ENCODE measurements at regions not wholly inside any gene's neighbourhood (a gene's known extent, or its start where the extent isn't known, plus 50 kb on each side); places are given as distances from the start of the nearest gene placed in this dataset.
"Not testable (repeated sequence)": the region's sequence is repeated elsewhere in the genome, so short reads cannot be mapped to it uniquely, and the experiment has no call there.

DNA sequence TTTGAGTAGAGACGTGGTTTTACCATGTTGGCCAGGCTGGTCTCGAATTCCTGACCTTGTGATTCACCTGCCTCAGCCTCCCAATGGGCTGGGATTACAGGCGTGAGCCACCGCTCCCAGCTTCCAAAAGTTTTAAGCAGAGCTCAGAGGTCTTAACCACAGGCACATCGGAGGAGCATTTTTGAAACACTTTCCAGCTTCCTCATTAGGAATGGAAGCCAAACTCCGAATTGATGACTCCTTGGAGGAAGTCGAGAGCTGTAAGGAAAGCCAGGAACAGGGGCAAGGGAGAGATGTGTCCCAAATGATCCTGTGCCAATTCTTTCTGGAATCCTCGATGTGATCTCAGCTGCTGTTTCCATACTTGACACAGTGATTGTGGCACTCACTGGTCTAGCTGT is 56.2 kb upstream of the CCZ1B start:
- not testable (repeated sequence) for DNase-seq

DNA sequence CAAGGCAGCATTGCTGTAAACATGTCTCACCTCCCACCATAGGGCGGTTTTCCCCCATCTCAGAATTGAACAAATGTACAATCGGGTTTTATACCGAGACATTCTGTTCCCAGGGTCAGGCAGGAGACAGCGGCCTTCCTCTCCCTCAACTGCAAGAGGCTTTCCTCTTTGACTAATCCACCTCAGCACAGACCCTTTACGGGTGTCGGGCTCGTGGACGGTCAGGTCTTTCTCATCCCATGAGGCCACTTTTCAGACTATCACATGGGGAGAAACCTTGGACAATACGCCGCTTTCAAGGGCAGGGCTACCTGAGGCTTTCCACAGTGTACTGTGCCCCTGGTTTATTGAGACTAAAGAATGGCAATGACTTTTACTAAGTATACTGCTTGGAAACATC is 57.7 kb upstream of the CCZ1B start:
- not testable (repeated sequence) for DNase-seq

DNA sequence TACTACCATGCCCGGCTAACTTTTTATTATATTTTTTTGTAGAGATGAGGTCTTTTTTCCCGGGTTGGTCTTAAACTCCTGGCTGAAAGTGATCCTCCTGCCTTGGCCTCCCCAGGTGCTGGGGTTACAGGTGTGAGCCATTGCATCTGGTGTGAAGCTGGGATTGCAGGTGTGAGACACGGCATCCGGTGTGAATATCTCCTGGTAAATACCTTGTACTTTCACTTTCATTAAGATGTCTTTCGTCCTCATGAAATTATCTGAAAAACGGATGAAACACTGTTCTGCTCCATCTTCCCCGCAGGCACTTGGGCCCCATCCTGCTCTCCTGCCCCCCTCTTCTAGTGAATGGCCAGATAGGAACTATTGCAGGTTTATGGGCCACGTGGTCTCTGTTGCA is 60.1 kb upstream of the CCZ1B start:
- DNase-seq = no peak

DNA sequence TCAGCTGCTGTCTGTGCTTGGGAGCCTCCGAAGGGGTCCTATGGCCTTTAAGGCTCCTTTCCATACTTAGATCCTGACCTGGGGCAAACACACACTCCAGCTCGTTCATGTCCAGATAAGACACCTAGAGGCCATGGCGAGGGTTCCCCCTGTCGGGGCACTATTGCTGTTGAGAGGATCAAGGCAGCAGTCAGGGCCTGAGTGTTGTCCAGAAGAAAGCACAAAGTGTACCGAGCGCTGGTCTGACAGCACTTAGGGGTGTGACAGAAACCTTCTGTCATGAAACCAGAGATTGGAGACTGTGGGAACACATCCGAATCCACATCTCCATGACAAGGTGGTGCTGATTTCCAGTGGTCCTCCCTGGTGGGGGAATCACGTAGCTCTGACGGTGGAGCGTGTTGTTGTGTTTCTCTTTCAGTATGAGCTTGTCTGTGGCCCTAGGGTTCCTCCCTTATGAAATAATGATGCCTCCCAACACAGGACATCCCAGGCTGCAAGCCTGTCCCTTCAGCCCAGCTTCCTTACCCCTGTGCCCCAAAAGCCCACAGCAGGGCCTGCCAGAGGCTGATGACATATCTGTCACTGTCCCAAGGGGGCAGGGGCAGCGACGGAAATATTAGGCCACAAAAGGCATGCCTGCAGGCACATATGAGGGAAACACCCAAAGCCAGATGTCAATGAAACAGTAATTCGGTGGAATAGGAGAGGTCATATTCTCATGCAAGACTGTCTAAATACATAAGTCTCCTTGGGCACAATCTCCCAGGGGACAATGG is 62.4 kb upstream of the CCZ1B start:
- DNase-seq = not testable (repeated sequence)

DNA sequence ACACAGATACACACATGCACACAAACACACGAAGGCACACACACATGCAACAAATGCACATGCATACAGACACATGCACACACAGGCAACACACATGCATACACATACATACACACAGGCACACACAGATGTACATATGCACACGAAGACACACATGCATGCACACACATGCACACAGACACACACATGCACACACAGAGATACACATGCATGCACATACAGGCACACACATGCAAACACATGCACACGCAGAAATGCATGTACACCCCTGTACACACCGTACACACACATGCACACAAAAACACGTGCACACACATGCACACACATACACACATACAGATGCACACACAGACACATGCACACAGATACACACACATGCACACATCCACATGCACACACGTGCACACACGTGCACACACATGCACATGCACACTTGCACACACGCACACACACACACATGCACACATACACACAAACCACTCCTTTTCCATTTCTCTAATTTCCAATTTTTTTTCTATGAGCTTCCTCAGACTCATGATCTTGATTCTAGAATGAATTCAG is 63.3 kb upstream of the CCZ1B start:
- DNase-seq = no peak

DNA sequence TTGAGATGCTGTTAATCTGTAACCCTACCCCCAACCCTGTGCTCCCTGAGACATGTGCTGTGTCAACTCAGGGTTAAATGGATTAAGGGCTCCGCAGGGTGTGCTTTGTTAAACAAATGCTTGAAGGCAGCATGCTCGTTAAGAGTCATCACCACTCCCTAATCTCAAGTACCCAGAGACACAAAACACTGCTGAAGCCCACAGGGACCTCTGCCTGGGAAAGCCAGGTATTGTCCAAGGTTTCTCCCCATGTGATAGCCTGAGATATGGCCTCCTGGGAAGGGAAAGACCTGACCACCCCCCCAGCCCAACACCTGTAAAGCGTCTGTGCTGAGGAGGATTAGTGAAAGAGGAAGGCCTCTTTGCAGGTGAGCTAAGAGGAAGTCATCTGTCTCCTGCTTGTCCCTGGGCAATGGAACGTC is 76.0 kb upstream of the CCZ1B start:
- DNase-seq = not testable (repeated sequence)

DNA sequence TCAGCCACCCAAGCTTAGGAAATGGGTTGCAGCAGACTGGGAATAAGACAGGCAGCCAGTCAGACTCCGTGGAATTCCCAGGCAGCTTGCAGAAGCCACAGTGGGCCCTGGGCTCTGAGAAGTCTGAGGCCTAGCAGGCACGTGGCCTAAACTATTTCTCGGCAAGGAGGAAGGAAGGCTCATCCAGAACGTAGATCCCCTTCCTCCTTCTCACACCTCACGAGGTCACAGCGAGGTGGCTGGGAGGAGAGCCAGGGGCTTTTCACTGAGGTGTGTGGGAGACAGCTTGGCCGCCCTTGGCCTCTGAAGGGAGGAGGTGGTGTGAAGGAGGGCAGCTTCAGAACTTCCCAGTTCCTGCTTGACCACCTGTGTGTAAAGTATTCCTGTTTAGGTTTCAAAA is 77.2 kb upstream of the CCZ1B start:
- DNase-seq = not testable (repeated sequence)

DNA sequence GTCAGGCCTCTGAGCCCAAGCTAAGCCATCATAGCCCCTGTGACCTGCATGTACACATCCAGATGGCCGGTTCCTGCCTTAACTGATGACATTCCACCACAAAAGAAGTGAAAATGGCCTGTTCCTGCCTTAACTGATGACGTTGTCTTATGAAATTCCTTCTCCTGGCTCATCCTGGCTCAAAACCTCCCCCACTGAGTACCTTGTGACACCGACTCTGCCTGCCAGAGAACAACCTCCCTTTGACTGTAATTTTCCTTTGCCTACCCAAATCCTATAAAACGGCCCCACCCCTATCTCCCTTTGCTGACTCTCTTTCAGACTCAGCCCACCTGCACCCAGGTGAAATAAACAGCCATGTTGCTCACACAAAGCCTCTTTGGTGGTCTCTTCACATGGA is 77.7 kb upstream of the CCZ1B start:
- not testable (repeated sequence) for DNase-seq

DNA sequence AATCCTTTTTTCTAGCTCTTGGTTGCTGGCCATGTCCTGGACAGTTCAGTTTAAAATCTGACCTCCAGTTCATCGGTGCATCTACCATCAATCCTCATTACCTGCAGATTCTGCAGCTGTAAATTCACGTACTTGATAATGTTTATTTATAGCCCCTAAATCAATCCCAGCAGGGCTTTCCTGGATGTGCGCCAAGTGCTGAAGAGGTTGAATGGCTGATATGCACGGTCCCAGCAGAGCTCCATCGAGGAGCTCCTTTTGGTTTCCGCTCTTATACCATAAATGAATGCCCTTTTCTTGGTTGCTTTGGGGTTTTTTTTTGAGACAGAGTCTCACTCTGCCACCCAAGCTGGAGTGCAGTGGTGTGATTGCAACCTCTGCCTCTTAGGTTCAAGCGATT is 91.2 kb upstream of the CCZ1B start:
- DNase-seq = no peak

DNA sequence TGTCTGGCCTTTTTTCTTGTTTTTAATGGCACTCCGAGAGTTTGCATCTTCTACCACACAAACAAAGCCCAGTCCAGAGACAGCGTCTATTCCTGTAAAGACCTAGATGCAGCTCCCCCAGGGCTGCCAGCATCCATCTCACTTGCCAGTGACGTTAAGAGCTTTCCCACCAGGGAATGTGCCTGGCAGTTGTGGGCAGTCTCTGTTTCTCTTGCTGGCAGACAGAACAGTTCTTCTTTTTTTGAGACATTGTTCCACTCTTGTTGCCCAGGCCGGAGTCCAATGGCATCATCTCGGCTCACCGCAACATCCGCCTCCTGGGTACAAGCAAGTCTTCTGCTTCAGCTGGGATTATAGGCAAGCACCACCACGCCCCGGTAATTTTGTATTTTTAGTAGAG is 93.1 kb upstream of the CCZ1B start:
- DNase-seq = not testable (repeated sequence)

DNA sequence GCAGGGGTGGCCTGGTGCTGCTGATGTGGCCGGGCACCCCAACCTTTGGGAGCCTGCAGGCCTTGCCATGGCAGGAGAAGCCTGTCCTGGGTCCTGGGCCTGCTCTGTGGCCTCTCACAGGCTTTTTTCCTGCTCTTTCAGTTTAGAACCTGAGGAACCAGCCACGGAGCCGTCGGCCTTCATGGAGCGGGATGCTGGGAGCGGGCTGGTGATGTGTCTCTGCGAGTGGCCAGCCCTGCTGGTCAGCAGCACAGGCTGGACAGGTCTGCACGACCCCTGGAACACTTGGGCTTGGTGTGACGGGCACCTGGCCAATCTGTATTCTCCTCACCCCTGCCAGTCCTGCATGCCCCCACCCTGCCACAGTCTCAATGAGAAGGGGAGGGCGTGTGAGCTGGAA is 98.4 kb upstream of the CCZ1B start:
- not testable (repeated sequence) for DNase-seq

DNA sequence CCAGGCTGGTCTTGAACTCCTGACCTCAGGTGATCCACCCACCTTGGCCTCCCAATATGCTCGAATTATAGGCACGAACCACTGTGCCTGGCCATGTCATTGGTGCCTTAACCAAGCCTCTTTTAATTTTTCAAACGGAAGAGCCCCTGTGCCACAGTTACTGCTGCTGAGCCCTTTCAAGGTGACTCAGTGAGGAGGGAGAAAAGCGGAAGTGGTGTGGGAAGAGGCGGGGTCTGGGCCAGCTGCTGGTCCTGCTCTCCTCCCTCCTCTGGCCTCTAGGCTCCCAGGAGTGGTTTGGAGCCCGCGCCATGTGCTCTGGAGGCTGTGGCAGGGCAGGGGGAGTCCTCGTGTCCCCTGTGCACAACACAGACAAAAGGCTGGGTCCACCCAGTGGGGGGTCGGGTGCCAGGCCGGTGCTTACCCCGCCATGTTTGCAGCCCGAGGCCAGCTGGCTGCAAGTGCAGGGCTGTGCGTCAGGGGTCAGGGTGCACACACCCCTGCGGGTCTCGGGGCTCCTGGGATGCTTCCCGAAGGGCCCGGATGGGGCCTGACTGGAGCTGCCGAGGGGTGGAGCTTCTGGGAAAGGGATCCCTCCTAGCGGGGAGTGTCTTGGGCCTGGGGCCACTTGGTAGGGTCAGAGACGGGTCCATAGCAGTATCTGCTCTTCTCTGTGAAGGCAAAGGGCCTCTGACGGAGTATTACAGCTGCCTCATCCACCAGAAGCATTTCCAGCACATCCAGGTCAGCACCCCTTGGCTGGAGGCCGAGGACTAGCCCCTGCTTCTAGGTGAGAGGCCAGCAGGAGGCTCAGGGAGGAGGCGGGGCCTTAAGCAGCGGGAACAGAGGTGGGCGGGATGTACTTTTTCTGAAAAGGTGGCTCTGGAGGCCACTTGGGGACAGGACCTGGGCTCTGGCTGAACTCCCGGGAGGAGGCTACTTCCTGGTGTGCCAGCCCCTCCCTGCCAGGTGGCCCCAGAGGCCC is 100.4 kb upstream of the CCZ1B start:
- DNase-seq = not testable (repeated sequence)

DNA sequence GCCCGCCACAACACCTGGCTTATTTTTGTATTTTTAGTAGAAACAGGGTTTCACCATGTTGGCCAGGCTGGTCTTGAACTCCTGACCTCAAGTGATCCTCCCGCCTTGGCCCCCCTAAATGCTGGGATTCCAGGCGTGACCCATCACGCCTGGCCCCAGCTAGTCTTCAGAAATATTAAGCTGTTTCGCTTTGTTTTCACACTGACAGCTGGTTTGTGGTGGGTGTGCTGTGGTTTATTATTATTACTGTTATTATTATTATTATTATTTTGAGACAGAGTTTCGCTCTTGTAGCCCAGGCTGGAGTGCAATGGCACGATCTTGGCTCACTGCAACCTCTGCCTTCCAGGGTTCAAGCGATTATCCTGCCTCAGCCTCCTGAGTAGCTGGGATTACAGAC is 101.6 kb upstream of the CCZ1B start:
- not testable (repeated sequence) for DNase-seq

DNA sequence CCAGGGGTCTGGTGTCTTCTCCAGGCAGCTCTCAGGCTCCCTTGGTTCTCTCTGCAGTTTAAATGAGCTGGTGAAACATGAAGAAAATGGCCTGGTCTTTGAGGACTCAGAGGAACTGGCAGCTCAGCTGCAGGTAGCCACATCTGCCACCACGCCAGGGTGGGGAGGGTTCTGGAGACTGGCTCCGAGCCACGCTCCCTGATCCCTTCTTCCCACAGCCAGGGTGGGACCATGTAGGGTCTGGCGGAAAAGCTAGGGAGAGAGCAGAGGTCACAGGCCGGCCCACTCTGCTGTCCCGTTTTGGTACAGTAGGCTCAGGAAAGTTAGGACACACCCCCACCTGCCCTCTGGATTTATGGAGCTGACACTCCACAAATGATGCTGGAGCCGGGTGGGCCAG is 103.5 kb upstream of the CCZ1B start:
- DNase-seq = not testable (repeated sequence)

DNA sequence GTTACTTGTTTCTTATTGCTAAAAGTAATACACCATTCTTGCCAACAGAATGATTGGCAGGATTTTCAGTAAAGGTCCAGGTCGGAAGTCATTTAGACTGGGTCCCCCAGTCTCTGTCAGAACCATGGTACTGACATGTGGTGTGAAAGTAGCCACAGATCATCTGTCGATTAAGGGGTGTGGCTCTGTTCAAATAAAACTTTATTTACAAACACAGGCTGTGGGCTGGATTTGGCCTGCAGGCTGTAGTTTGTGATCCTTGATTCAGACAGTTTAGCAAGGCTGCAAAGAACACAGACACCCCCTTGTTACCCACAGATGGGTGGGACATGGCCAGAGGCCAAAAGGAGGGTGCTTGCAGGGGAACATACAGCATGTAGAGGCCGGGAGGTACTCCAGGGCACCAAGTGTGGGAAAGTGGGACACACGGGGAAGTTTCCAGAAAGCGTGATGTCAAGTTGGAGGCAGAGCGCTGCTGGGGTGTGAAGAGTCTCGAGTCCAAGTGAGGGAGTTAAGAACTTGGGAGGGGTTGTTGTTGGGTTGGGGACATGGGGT is 104.1 kb upstream of the CCZ1B start:
- DNase-seq = not testable (repeated sequence)

DNA sequence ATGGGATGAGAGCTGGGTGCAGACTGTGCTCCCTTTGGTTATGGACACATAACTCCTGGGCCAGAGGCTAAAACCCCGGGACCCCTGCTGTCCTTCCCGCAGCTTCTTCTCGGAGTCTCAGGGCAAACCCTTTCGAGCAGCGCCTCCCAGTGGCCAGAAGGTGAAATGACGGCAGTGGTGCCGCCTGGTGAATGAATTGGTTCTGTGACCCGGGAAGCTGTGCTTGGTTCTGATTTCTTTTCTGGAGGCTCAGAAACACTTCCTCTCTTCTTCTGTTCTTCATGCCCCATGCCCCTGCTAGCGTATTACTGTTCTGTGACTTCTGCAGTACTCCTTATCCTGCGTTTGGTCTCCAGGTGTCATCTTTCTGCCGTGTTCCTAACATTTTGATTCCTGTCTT is 104.7 kb upstream of the CCZ1B start:
- DNase-seq = not testable (repeated sequence)

DNA sequence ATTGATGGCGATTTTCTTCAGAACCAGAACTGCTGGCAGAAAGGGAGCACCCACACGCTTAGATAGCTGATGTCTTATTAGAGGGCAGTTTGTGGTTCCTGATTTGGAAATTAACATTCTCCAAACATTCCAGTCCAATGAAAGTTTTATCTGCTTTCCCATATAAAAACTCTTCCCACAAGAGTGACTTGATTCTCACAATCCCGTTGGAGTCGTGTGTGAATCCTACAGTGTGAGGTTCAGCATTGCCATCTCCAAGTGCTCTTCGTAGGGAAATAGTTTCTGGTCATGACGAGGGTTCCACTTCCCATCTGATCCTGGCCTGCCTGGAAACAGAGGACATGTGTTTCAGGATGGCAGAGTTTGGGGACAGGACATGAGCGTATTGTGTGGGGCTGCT is 105.4 kb upstream of the CCZ1B start:
- DNase-seq = not testable (repeated sequence)

DNA sequence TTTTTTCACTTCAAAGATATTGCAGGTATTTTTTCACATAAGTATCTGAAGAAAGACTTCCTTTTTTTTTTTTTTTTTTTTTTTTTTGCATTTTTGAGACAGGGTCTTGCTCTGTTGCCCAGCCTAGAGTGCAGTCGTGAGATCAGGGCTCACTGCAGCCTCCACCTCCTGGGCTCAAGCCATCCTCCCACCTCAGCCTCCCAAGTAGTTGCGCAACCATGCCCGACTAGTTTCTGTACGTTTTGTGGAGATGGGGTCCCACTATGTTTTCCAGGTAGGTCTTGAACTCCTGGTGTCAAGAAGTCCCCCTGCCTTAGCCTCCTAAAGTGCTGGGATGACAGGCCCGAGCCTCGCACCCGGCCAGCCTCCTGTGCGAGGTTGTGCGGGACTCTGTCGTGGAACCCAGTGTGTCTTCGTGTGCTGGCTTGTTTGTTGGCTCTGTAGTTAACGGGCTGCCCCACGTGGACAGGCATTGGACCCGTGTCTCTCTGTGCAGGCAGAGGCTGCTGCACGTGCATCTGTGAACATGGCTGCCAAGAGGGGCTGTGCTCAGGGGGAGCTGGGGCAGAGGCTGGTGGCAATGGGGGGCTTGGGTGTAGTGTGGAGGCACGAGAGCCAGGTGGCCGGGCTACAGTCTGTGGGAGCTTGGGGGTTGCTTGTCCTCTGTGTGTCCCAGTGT is 108.0 kb upstream of the CCZ1B start:
- not testable (repeated sequence) for DNase-seq

DNA sequence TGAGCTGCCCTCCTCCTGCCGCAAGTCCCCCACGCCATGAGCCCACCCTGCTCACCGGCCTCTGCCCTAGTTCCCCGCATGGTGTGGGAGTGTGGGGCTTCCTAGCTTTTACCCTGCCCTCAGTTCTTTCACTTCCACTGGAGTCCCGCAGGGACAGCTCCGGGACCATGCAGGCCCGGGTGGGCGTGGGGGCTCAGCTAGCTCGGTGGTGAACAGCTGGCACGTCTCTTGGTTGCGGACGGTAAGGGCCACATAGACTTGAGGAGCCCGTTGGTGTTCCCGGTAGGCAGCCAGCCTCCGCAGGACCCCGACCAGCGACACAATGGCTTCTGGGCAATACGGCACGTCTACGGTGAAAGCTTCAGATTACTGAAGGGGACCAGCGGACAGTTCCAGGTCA is 108.9 kb upstream of the CCZ1B start:
- no peak for DNase-seq

DNA sequence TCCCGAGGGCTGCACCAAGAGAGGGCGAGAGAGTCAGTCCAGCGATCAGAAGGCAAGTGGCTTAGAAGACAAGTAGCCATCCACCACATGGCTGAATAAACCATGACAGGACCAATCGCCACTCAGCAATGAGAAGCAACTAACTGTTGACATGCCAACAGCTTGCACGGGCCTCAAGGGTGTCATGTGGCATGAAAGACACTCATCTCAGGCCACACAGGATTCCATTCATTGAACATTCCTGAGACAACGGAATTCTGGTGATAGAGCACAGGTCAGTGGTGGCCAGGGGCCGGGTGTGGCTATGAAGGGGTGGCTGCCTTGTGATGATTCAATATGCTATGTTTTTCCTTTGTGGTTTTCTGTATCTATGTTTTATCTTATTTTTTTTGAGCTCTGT is 110.6 kb upstream of the CCZ1B start:
- not testable (repeated sequence) for DNase-seq

DNA sequence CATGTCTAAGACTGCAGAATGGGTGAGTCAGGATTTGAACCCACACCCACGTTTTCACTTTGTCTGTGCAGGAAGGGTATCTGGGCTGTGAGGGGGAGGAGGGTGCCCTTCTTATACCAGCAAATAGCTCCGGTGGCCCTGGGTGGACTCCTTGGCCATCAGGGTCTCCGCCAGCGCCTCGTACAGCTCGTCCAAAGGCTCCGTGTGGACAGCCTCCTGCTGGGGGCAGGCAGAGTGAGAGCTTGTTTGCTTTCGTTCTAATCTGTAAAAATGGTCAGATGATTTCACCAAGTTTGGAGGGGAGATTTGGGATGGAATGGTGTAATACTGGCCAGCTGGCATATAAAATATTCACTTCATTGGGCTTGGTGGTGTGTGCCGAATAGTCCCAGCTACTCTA is 111.7 kb upstream of the CCZ1B start:
- not testable (repeated sequence) for DNase-seq

DNA sequence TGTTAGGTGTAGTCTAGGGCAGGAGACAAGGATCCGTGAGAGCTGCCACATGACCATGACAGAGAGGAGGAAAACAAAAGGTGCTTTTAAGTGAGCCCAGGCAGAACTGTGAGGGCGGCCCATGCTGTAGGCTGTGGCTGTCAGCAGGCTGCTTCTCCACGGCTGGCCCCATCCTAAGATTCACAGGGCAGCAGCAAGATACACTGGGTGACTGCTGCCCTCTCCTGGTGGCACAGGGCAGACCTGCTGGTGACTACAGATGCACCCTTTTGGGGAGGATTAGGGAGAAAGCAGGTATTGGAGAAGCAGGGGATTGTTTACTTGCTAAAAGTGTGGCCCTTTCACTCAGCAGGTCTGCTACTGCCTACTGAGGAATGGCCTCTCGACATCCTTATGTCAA is 112.2 kb upstream of the CCZ1B start:
- not testable (repeated sequence) for DNase-seq

DNA sequence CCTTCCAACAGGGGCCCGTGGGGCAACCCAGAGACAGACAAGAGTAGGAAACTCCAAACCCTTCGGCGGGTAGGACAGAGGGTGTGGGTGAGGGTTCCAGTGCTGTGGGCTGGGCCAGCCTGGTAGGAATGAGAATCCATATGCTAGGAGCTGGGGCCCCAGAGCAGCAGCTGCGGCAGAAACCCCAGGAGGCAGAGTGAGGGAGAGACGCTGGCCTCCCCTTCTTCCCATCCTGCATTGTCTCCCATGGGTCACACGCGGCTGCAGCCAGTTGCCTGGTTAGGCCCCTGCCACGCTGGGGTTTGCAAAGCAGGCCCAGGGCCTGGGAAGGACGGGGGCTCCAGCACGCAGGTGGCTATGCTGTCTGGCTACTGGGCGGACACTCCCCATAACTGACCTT is 113.1 kb upstream of the CCZ1B start:
- not testable (repeated sequence) for DNase-seq
